ENCODE measurements at regions not wholly inside any gene's neighbourhood (a gene's known extent, or its start where the extent isn't known, plus 50 kb on each side); places are given as distances from the start of the nearest gene placed in this dataset.

DNA sequence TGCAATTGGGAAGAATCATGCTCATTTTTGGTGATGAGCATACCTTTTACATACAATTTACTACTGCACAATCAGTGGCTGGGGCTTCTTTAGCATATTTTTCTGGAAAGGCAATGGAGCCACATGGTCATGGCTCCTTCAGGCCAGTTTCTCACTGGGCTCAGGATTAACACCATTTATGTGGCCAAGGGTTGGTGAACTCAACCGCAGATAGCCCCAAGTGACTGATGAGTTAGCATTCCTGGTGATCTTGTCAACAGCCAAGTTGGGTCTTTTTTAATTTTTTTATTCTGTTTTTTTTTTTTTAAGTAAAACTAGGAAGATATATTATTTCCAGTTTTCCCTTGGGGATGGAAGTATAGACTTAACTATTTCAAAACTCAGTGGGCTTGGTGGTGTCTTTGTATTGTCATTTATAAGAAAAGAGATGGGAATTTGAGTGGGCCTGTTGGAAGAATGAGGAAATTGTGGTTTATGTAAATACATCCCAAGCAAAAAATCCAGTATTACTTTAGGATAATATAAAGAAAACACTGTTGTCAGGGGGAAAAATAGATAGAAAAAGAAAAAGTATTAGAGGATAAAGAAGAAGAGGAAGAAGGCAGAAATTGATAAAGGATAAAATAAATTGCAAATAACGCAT, 397.4 kb downstream of the MAFB start:
- TF ChIP-seq AR (CRISPR knock-in tag; IDR thresholded peaks at IDR 0.05) = no peak
- no peak for TF ChIP-seq CTCF (IDR thresholded peaks at IDR 0.05)
- TF ChIP-seq ETV6 (CRISPR knock-in tag; IDR thresholded peaks at IDR 0.05) = no peak
- TF ChIP-seq TCF7 (CRISPR knock-in tag; IDR thresholded peaks at IDR 0.05; ENCODE audit: low read depth) = no peak
- no peak for TF ChIP-seq SP1 (CRISPR knock-in tag; conservative IDR thresholded peaks at IDR 0.05)
- TF ChIP-seq NFE2L1 (CRISPR knock-in tag; IDR thresholded peaks at IDR 0.05) = no peak
- TF ChIP-seq CREB1 (CRISPR knock-in tag; IDR thresholded peaks at IDR 0.05) = no peak
- TF ChIP-seq FOXK1 (CRISPR knock-in tag; IDR thresholded peaks at IDR 0.05) = no peak
- TF ChIP-seq JUN (CRISPR knock-in tag; IDR thresholded peaks at IDR 0.05) = no peak
- no peak for TF ChIP-seq ZNF423 (CRISPR knock-in tag; IDR thresholded peaks at IDR 0.05)
- no peak for TF ChIP-seq TEAD1 (CRISPR knock-in tag; IDR thresholded peaks at IDR 0.05)

Data from WTC11 (cell line).